ENCODE measurements at regions not wholly inside any gene's neighbourhood (a gene's known extent, or its start where the extent isn't known, plus 50 kb on each side); places are given as distances from the start of the nearest gene placed in this dataset.
"Not testable (repeated sequence)": the region's sequence is repeated elsewhere in the genome, so short reads cannot be mapped to it uniquely, and the experiment has no call there.

DNA sequence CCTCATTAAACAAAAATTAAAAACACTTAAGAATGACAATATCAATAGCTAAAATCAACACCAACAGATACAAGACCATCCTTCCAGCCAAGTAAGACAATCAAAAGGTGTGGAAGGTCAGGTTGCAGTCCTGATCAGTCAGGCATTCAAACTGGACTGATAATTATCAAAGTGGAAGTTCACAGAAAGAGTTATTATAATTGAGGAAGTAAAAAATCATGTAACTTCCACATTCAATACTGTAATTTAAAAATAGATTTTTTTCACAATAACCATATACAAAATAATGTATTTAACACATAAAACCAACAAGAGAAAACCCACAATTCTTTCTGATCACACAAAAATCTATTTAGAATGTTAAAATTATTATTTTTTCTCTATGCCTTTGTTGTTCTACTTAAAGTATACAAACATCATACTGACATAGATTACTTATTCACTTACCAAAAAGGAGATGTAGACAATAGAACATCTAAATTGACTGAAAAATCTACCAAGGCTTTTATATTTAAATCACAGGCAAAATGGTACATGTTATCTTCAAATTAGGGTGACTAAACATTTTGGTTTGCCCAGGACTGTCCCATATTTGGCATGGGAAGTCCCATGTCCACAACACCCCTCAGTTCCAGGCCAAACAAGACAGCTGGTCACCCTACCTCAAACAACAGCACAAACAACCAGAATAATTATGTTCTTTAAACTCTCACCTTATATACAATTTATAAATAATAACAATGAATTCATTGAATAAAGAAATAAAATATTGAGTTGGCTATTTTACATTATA lies 142.5 kb upstream of the SLC24A2 start:
- DNase-seq, result no peak

DNA sequence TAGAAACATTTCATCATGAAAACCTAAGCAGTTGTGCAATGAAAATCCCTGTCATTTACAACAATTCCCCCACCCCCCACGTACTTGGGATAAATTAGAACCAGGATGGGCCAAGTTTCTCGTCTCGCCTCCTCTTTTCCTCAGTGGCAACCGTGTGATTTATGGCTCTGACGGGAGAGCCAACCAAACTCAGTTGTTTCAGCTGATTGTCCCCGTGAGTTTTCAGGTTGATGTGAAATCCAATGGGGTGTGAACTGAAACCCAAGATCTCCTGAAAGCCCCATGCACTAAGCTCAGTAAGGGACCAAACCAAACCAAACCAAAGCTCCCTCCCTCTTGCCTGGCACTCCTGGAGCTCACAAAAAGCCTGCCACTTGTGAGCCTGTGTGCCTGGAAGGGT lies 138.7 kb upstream of the SLC24A2 start:
- DNase-seq, result no peak

DNA sequence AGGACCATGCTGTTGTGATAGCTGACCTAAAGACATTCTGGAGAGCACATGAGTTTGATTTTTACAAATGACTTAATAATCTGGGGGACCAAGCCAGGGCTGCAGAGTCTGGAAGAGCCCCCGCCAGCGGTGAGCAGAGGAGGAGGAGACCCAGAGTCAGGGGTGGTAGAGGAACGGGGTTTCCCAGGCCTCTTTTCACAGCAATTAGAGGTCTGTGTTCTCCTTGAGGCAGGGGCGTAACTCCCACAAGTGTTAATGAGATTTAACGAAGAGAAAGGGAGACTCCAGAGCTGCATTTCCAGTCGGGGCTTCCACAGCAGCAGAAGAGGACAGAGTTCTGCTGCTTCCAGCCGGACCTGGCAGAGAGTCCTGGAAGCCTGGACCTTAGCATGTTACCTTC lies 137.9 kb upstream of the SLC24A2 start:
- no peak for DNase-seq

DNA sequence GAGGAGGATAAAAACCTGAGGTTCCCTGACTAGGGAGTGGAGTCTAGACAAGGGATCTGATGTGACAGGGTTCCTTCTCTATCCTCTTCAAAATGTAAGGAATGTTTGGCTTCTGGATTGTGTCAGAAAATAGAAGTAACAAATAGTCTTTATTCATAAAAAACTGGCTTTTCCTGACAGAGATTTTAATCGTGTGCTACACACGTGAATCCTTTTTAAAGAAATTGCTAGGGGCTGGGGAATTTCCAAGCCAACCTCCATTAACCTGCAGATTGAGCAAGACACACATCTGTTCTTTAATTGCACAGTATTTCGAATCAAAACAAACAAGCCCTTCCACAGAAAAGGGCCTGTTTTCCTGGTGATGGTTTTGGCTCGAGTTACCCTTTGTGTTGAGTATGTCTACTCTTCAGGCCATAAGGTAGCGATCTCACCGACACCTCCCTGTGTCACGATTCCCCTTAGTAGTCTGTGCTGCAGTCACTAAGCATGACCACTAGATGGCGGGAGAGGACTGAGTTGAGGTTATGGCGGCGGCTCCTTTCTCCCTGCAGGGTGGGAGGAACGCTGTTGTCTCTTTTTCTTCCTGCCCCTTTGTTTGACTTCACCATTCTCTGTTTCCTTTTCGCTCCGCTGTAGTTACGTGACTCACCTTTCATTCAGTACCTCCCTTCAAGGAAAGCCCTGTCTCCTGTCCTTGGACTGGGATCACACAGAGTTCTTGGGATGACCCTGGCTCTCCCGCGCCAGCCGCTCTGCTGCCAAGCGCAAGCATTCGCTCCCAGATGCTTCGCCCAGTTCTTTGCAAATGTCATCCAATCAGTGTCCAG lies 137.1 kb upstream of the SLC24A2 start:
- peak; percentile 95 for DNase-seq

DNA sequence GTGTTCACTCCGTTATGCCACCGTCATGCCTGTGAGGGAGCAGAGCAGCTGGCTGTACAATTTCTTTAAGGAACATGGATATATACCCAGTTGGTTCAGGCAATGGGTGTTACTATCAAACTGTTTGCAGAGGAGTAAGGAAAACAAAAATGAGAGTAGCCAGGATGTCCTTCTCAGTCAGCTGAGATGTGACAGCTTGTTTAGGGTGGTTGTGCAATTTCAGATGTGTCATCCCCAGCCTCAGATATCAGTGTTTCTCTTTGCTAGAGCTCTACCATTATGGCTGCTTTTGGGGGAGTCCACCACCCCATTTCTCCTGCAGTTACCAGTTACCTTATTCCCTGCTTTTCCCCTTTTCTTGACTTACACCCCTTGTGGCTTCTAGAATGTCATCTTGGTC lies 135.2 kb upstream of the SLC24A2 start:
- DNase-seq, result no peak

DNA sequence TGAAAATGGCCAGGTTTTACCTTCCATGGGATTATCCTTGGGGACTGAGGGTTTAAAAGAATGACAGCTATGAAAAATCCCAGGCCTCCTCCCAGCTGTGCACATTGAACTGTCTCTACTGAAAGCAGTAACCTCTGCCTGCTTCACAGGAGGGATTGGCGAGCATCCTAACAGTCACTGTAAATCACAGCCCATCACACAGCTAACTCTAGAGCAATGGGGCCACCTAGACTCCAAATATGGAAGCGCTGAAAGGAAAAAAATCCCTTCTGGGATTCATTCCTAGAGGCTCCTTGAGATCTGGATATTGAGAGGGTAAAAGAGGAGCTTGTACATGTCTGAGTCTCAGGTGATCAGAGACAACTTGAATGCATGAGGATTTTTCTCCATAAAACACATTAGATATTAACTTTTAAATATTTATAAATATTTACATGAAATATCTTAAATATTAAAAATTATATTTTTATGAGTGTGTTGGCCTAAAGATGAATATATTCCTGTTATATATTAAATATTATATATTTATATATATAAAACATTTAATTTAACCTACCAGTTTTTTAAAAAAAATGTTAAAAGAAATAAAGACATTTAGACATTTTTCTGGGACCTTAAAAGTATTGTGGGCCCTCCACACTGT lies 133.8 kb upstream of the SLC24A2 start:
- peak; percentile 88 for DNase-seq

DNA sequence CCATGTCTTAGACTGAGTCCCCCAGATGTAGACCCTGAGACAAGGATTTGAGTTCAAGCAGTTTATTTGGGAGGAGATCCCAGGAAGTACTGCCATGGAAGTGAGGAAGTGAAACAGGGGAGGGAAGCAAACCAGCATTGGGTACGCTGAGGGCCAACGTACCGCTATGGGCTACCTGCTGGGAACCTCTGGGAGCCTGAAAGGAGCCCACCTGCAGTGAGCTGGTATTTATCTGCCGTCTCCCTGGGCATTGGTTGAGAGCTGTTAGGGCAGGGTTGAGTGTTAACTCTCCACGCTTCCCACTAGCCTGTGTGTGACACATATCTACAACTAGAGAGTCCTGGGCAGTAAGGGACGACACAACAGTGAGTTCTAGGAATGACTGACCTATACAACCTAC lies 131.6 kb upstream of the SLC24A2 start:
- no peak for DNase-seq

DNA sequence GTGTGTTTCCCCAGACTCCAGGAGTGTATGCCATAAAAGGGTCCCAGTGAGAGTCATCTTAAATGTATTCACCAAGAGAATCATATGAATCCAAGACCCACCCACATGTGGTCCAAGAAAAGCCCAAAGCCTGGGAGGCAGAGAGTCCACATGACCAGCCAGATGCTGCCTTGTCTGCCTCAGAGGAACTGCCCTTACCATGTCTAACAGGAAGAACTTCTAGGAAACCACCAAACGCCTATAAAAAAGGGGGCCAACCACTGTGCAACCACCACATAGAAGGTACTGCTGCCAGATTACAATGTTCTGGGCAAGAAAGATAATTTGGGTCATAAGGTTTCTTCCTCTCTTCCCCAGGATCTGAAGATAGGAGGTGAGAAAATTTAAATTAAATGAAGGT lies 129.8 kb upstream of the SLC24A2 start:
- DNase-seq, result no peak

DNA sequence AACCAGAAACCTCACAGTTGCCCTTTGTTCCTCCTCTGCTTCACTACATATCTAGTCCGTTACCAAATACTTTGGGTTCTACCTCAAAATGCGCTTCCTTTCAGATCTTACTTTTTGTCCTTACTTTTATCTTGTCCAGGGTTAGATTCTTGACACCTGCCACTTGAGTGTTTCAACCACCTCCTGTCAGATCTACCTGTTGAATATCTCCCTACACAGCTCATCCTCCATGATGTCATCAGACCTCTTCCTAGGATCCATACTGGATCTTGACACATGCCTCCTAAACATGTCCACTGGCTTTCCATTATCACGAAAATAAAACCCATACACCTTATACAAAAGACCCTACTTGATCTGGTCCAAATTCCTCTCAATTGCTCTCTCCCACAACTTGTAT lies 125.2 kb upstream of the SLC24A2 start:
- DNase-seq, result no peak

DNA sequence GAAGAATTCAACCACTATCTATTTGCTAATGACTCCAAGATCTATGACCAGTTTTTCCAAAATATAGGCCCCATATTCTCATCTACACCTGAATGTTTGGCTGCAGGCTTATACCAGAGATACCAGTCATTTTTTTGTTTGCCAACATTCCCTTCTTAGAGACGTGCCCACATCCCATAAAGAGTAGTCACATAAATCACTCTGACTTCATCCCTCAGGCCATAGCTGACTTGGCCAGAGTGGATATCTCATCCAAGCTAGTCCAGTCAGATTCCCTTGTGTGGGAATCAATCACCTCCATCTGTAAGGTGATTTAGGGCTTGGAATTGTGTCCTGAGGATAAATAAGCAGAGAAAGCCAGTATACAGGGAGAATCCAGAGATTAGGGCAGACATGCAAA lies 124.3 kb upstream of the SLC24A2 start:
- DNase-seq, result no peak

DNA sequence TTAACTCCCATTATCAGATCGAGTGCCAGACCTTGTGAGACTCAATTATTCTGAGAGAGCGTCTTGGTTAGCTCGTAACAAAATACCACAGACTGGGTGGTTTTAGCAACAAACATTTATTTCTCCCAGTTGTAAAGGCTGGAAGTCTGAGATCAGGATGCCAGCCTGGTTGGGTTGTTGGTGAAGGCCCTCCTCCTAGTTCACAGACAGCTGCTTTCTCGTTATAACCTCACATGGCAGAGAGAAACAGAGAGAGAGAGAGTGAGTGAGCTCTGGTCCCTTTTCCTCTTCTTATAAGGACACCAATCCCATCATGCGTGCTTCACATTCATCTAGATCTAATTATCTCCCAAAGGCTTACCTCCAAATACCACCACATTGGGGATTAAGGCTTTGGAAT lies 114.2 kb upstream of the SLC24A2 start:
- DNase-seq, result no peak

DNA sequence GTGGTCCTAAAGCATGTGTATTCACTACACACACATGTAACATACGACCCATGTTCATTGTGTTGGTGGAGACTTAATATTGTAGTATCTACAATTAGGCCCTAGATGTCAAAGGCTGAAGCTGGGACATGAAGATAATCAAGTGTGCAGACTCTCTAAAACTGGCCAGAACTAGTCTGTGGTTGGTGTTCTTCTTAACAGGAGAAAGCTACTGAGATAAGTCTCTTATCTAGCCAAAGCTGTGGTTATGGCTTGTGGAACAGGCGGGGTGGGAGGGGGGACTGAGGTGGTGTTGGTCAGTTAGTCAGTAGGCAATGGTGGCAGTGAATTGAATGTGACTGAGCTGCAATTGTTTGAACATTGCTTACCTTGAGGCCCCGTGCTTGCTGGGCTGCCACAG lies 112.7 kb upstream of the SLC24A2 start:
- no peak for DNase-seq

DNA sequence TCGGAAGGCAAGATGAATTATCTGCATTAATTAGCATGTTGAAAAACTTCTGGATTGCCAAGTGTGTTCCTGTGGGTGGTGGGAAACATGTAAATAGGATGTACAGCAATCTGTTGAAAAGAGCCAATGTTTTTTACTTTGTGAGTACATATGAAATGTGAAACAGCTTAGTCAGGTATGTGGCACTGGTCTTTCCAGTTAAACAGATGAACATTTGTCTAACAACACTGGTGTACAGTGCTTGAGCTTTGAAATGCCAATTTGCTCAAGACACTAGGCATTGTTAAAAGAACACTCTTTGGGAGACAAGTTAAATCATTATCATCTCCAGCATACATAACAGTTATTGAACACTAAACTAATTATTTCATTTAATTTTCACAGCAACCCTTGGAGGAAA lies 107.3 kb upstream of the SLC24A2 start:
- no peak for DNase-seq

DNA sequence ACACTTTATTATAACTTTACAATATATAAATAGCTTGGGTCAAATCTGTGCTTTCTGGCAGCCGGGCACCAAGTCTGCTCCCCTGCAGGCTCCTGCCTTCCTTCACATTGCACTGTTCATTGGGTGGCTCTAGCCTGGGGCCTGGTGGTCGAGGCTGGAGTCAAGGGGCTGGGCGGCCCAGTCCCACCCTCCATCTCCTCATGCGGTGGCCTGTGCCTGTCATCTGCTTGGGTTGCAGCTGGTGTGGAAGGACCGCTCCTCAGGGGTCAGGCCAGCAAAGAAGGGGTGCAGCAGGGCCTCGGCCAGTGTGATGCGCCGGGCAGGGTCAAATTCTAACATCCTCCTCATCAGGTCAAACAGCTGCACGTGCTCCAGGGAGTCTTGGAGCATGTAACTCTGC lies 106.7 kb upstream of the SLC24A2 start:
- not testable (repeated sequence) for DNase-seq

DNA sequence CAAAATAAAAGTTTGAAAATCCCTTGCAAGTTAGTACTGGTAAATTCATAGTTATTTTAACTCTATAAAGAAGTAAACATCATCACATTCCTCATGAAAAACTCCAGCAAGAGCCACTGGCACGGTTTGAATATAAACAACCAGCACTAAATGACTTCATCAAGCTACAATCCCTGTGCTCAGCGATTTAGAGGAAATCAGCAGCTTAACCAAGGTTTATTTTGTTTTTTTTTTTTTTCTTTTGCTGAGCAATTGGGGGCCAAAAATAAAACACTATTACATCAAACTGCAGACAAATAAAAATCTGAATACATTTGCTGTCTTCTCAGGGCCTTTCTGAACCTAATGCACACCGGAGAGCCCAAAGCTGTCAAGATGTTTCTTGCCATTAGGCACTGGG lies 106.2 kb upstream of the SLC24A2 start:
- DNase-seq, result no peak

DNA sequence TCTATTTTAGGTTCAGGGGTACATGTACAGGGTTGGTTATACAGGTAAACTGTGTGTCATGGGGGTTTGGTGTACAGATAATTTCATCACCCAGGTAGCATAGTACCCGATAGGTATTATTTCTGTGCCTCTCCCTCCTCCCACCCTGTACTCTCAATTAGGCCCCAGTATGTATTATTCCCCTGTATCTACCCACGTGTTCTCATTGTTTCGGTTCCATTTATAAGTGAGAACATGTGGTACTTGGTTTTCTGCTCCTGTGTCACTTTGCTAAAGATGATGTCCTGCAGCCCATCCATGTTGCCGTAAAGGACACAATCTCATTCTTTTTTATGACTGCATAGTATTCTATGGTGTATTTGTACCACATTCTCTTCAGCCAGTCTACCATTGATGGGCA lies 96.8 kb upstream of the SLC24A2 start:
- no peak for DNase-seq

DNA sequence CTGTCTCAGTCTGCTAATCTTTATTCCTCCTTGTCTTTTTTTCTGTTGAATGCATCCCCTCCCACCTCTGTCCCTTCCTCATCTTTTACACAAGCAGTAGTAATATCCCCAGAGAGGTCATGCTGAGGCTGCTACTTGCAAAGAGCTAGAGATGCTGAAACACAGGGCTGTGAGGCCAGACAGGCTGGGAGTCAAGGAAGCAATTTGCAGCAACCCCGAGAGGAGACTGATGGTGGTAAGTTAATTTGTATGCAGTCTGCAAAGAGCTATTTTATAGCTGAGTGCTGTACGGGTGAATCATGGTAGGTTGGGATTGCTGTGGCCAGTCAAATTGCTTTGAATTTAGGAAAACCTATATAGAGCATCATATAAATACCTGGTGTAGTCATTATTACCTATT lies 90.2 kb upstream of the SLC24A2 start:
- peak; percentile 42 for DNase-seq

DNA sequence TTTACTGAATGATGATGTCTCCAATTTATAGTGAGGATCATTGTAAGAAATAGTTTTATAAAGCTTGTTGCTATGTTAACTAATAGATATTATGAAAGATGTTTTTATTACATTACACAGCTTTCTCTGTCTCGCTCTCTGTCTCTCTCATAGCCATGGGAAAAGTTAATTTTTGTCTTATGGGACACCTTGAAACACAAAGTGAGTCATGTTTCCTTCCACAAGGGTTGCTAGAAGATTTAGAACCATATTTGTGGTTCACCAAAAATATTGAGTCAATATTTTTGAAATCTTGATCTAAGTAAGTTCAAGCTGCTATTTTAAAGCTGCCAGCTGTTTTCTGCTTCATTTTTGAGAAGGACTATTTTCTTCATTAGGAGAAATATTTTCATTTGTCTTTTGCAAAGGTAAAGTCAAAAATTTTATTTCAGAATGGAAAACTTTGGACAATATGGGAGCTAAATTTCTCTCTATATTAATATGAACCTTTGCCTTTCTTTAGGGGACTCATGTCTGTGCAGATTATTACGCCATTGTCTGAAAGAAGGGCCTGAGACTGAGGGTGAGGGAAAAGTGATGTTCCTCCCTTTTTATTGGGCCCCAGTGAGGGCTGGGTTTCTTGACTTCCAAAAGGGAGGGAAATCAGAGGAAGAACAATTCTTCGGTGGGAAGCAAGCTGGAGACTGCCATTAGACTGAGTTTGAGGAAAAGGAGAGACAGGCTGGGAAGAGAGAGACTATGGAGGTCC lies 87.9 kb upstream of the SLC24A2 start:
- no peak for DNase-seq

DNA sequence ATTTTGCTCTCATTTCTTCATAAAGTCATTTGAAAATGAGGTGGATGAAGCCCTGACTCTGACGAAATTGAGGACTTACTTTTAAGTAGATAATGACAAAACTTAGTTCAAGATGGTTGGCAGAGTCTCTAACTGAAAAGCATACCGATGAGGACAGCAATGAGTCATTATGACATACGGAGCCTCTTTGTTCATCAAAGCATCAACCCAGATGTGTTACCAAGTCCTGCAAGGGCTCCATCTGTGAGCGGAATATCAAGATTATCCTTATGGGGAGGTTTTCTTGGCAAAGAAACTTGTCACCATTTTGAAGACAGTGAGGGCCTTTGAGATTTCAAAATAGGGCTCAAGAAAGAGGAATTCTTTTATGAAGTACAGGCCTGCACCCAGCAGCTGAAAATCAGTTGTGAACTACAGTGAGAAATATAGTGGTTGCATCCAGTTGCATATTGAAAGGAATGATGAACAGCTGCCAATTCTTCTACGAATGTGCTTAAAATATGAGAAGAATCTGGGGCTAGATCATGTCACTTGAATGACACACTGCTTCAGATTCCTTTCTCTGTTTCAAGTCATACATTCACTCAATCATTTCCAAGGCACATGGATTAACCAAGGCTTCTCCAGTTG lies 86.6 kb upstream of the SLC24A2 start:
- no peak for DNase-seq

DNA sequence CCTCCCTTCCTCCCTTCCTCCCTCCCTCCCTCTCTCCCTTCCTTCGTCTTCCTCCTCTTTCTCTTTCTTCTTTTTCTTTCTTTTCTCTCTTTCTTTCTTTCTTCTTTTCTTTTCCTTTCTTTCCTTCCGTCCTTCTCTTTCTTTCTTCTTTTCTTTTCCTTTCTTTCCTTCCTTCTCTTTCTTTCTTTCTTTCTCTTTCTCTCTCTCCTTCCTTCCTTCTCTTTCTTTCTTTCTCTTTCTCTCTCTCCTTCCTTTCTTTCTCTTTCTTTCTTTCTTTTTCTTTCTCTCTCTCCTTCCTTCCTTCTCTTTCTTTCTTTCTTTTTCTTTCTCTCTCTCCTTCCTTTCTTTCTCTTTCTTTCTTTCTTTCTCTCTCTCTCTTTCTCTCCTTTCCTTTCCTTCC lies 84.4 kb upstream of the SLC24A2 start:
- not testable (repeated sequence) for DNase-seq

DNA sequence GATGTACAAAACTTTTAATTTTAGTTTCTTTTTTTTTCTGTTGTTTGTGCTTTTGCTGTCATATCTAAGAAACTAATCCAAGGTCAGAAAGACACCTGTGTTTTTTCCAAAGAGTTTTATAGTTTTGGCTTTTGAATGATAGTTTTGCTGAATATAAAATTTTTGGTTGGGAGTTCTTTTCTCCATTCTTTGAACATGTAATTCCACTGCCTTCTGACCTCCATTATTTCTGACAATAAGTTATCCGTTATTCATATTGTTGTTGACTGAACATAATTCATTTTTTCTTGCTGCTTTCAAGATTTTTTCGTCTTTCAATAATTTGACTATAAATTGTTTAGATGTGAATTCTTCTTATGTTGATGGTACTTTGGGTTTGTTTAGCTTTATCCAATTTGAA lies 82.2 kb upstream of the SLC24A2 start:
- DNase-seq, result no peak

DNA sequence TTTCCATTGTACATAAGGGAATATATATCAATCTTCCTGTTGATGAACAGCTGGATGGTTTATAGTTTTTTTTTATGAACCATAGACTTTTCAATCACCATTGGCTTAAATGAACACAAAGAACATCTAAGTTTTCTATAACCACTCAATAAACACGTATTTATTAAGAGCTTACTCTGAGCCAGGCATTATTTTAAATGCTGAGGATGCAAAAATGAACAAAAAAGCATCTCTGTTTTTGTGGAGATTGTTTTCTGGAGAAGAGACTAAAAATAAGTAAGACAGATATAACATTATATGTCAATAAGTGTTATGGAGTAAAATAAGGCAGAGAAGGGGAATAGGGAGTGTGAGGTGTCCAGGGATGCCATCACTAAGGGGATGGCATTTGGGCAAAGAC lies 52.1 kb upstream of the SLC24A2 start:
- DNase-seq, result no peak
